C1 segment of cervical spinal cord (tissue), 14 donors: ENCODE measurements at regions not wholly inside any gene's neighbourhood (a gene's known extent, or its start where the extent isn't known, plus 50 kb on each side); places are given as distances from the start of the nearest gene placed in this dataset.
"Not testable (repeated sequence)": the region's sequence is repeated elsewhere in the genome, so short reads cannot be mapped to it uniquely, and the experiment has no call there.

Experiments
- DNase-seq, 14 donors: peaks; one replicate each; lab custom pipeline; 2025; lab: John Stamatoyannopoulos, UW

GRCh38 chr2:207357216-207357615, 172.5 kb upstream of the CREB1 start:
- no peak for DNase-seq

- DNase-seq, result no peak
These were observed 167.0 kb upstream of the CREB1 start for GRCh38 chr2:207362716-207363115.

- DNase-seq, result no peak
These were observed 165.9 kb upstream of the CREB1 start for GRCh38 chr2:207363761-207364290.

- DNase-seq, result no peak
These were observed 159.1 kb upstream of the CREB1 start for GRCh38 chr2:207370646-207371045.

- DNase-seq, result no peak
These were observed 157.9 kb upstream of the CREB1 start for GRCh38 chr2:207371877-207372276.

GRCh38 chr2:207372483-207372882, 157.3 kb upstream of the CREB1 start:
- DNase-seq, result no peak

GRCh38 chr2:207375207-207375875, 154.4 kb upstream of the CREB1 start:
- DNase-seq, result no peak

GRCh38 chr2:207378620-207379019, 151.1 kb upstream of the CREB1 start:
- not testable (repeated sequence) for DNase-seq

GRCh38 chr2:207385076-207385475, 144.7 kb upstream of the CREB1 start:
- DNase-seq, result no peak

- no peak for DNase-seq
These were observed 143.9 kb upstream of the CREB1 start for GRCh38 chr2:207385903-207386302.

GRCh38 chr2:207387001-207387571, 142.7 kb upstream of the CREB1 start:
- no peak for DNase-seq

- DNase-seq, result no peak
These were observed 139.3 kb upstream of the CREB1 start for GRCh38 chr2:207390302-207391095.

GRCh38 chr2:207394203-207394781, 135.5 kb upstream of the CREB1 start:
- DNase-seq, result no peak

- DNase-seq, result no peak
These were observed 134.8 kb upstream of the CREB1 start for GRCh38 chr2:207394812-207395534.

- DNase-seq, result no peak
These were observed 134.1 kb upstream of the CREB1 start for GRCh38 chr2:207395535-207396251.

- DNase-seq, result no peak
These were observed 131.7 kb upstream of the CREB1 start for GRCh38 chr2:207397917-207398655.

GRCh38 chr2:207399301-207399700, 130.5 kb upstream of the CREB1 start:
- peak in 1 of 14 donors; percentile 3 for DNase-seq

- no peak for DNase-seq
These were observed 128.4 kb upstream of the CREB1 start for GRCh38 chr2:207401338-207401737.

GRCh38 chr2:207403141-207403540, 126.6 kb upstream of the CREB1 start:
- DNase-seq, result no peak

GRCh38 chr2:207403950-207404349, 125.8 kb upstream of the CREB1 start:
- DNase-seq, result peak in 1 of 14 donors; percentile 20
